GM23338 (cell line): ENCODE measurements at regions not wholly inside any gene's neighbourhood (a gene's known extent, or its start where the extent isn't known, plus 50 kb on each side); places are given as distances from the start of the nearest gene placed in this dataset.

Experiments
- ATAC-seq: fragments of 200-7000 bp; cut with Tn5 transposase; 3 replicates; pipeline ENCODE4 v1.9.1; 2020
- DNase-seq: peaks from one replicate; pipeline ENCODE4 v3.0.0-alpha.2; 2015; ENCODE audit warnings: low spot score
- H2AFZ ChIP-seq: fragments of 200-600 bp; sonication (generic); 2 replicates; pipeline ENCODE4 v1.8.0; 2016; ENCODE audit warnings: antibody characterized with exemption, mild to moderate bottlenecking, moderate library complexity
- H3F3A ChIP-seq: fragments of 200-600 bp; sonication (generic); replicated peaks from 2 replicates; pipeline ENCODE4 v1.8.0; 2017; ENCODE audit warnings: antibody characterized with exemption, mixed run types, low read depth
- H3K27ac ChIP-seq: fragments of 200-600 bp; sonication (generic); 2 replicates; pipeline ENCODE4 v1.6.1; 2016; ENCODE audit warnings: low read depth
- H3K27me3 ChIP-seq: fragments of 200-600 bp; sonication (generic); 2 replicates; pipeline ENCODE4 v1.8.0; 2016; ENCODE audit warnings: mild to moderate bottlenecking, mixed run types, moderate library complexity; ENCODE audit not compliant: insufficient read depth
- H3K36me3 ChIP-seq: fragments of 200-600 bp; sonication (generic); 2 replicates; pipeline ENCODE4 v1.8.0; 2016; ENCODE audit warnings: mild to moderate bottlenecking; ENCODE audit not compliant: insufficient read depth
- H3K4me1 ChIP-seq: fragments of 200-600 bp; sonication (generic); 2 replicates; pipeline ENCODE4 v1.8.0; 2016; ENCODE audit warnings: mild to moderate bottlenecking, moderate library complexity; ENCODE audit not compliant: insufficient read depth
- H3K4me2 ChIP-seq: fragments of 200-600 bp; sonication (generic); 2 replicates; pipeline ENCODE4 v1.7.1; 2017; ENCODE audit warnings: mixed run types
- H3K4me3 ChIP-seq: fragments of 200-600 bp; sonication (generic); 2 replicates; pipeline ENCODE4 v1.6.1; 2016; ENCODE audit warnings: mixed run types
- H3K79me2 ChIP-seq: fragments of 200-600 bp; sonication (generic); replicated peaks from 2 replicates; pipeline ENCODE4 v1.8.0; 2017; ENCODE audit warnings: mild to moderate bottlenecking; ENCODE audit not compliant: insufficient read depth
- H3K9me2 ChIP-seq: fragments of 200-600 bp; sonication (generic); 2 replicates; pipeline ENCODE4 v1.8.0; 2017; ENCODE audit not compliant: insufficient read depth
- H4K20me1 ChIP-seq: fragments of 200-600 bp; sonication (generic); replicated peaks from 2 replicates; pipeline ENCODE4 v1.8.0; 2017; ENCODE audit warnings: mild to moderate bottlenecking; ENCODE audit not compliant: insufficient read depth
- H3K27ac Mint-ChIP-seq: 2 replicates; pipeline ENCODE4 v1.8.0; 2020; ENCODE audit warnings: inconsistent platforms, mild to moderate bottlenecking, moderate library complexity, mixed read lengths
- H3K27me3 Mint-ChIP-seq: 3 replicates; pipeline ENCODE4 v1.8.0; 2022; ENCODE audit warnings: low read depth, mild to moderate bottlenecking, moderate library complexity, mixed read lengths, inconsistent platforms; ENCODE audit not compliant: insufficient read depth, poor library complexity
- H3K36me3 Mint-ChIP-seq: 3 replicates; pipeline ENCODE4 v1.8.0; 2021; ENCODE audit warnings: low read depth, mild to moderate bottlenecking, inconsistent platforms, moderate library complexity, mixed read lengths
- H3K4me1 Mint-ChIP-seq: 3 replicates; pipeline ENCODE4 v1.8.0; 2020; ENCODE audit warnings: mild to moderate bottlenecking, inconsistent platforms, mixed read lengths
- H3K4me3 Mint-ChIP-seq: 3 replicates; pipeline ENCODE4 v1.8.0; 2021; ENCODE audit warnings: moderate library complexity, mild to moderate bottlenecking, inconsistent platforms, mixed read lengths
- H3K9me3 Mint-ChIP-seq: 3 replicates; pipeline ENCODE4 v1.8.0; 2020; ENCODE audit warnings: moderate library complexity, mild to moderate bottlenecking, inconsistent platforms, mixed read lengths
- CREB1 ChIP-seq: fragments of 250-450 bp; sonication (Bioruptor Pico); IDR thresholded peaks from 2 replicates; pipeline ENCODE4 v1.5.0; 2020; ENCODE audit warnings: low read depth, mild to moderate bottlenecking, moderate library complexity
- EZH2 ChIP-seq: fragments of 200-600 bp; sonication (generic); IDR thresholded peaks from one replicate; pipeline ENCODE4 v1.8.0; 2017; ENCODE audit warnings: antibody characterized with exemption, mild to moderate bottlenecking, low read depth; ENCODE audit not compliant: unreplicated experiment
- EZH2phosphoT487 ChIP-seq: fragments of 200-600 bp; sonication (generic); IDR thresholded peaks from one replicate; pipeline ENCODE4 v1.8.1; 2018; ENCODE audit warnings: antibody characterized with exemption; ENCODE audit not compliant: unreplicated experiment
- JUNB ChIP-seq: IDR thresholded peaks from one replicate; pipeline ENCODE4 v1.6.1; 2016; ENCODE audit warnings: antibody characterized with exemption; ENCODE audit not compliant: unreplicated experiment
- NANOG ChIP-seq: IDR thresholded peaks from 2 replicates; pipeline ENCODE4 v1.6.1; 2016; ENCODE audit warnings: antibody characterized with exemption, borderline replicate concordance
- POLR2AphosphoS5 ChIP-seq: IDR thresholded peaks from 2 replicates; pipeline ENCODE4 v1.6.1; 2016; ENCODE audit warnings: antibody characterized with exemption, low read depth
- STAT1 ChIP-seq: IDR thresholded peaks from one replicate; pipeline ENCODE4 v1.6.1; 2016; ENCODE audit warnings: antibody characterized with exemption; ENCODE audit not compliant: unreplicated experiment
- TF ChIP-seq, protein P1 (sequence below): IDR thresholded peaks from one replicate; pipeline ENCODE4 v1.6.1; 2018; ENCODE audit warnings: antibody characterized with exemption; ENCODE audit not compliant: unreplicated experiment
- TF ChIP-seq, protein P2 (sequence below): IDR thresholded peaks from 2 replicates; pipeline ENCODE4 v1.6.1; 2016; ENCODE audit warnings: antibody characterized with exemption

DNA sequence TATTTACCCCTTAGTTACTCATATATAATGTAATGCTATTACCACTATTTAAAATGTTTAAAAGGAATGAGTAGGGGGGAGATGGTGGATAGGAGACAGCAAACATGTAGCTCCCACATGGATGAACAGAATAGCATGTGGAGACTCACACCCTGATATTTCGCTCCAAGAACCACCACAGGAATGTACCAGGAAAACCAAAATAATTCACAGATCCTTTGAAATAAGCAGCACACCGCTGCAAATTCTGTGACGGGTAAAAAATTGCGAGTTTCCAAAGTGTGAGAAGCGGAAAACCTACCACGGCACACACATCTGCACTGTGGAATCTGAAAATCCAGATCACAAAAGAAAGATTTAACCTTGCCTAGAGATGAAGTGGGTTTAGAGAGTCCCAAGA is 428.2 kb downstream of the TLL1 start:
- Histone ChIP-seq H2AFZ (no peak overlapping the region), H3F3A (no peaks in the 10 kb centered on the region), H3K27ac (no peak overlapping the region), H3K36me3 (no peaks in the 10 kb centered on the region), H3K4me3 (no peak overlapping the region), H3K4me1 (no peaks in the 10 kb centered on the region), H3K4me2 (no peak overlapping the region), H3K9me2 (0 out of 2 replicates have a peak, but pooled peaks cover 9% of the 10 kb centered on the region), H3K79me2 (no peaks in the 10 kb centered on the region), H3K27me3 (no peaks in the 10 kb centered on the region), H4K20me1 (no peaks in the 10 kb centered on the region)
- DNase-seq (no peak), ATAC-seq (no peak)
- TF ChIP-seq POLR2AphosphoS5 (no peak), EZH2 (no peak), STAT1 (no peak), JUNB (no peak), NANOG (no peak), EZH2phosphoT487 (no peak)
- TF ChIP-seq, protein P1, sequence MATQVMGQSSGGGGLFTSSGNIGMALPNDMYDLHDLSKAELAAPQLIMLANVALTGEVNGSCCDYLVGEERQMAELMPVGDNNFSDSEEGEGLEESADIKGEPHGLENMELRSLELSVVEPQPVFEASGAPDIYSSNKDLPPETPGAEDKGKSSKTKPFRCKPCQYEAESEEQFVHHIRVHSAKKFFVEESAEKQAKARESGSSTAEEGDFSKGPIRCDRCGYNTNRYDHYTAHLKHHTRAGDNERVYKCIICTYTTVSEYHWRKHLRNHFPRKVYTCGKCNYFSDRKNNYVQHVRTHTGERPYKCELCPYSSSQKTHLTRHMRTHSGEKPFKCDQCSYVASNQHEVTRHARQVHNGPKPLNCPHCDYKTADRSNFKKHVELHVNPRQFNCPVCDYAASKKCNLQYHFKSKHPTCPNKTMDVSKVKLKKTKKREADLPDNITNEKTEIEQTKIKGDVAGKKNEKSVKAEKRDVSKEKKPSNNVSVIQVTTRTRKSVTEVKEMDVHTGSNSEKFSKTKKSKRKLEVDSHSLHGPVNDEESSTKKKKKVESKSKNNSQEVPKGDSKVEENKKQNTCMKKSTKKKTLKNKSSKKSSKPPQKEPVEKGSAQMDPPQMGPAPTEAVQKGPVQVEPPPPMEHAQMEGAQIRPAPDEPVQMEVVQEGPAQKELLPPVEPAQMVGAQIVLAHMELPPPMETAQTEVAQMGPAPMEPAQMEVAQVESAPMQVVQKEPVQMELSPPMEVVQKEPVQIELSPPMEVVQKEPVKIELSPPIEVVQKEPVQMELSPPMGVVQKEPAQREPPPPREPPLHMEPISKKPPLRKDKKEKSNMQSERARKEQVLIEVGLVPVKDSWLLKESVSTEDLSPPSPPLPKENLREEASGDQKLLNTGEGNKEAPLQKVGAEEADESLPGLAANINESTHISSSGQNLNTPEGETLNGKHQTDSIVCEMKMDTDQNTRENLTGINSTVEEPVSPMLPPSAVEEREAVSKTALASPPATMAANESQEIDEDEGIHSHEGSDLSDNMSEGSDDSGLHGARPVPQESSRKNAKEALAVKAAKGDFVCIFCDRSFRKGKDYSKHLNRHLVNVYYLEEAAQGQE = no peak
- TF ChIP-seq, protein P2, sequence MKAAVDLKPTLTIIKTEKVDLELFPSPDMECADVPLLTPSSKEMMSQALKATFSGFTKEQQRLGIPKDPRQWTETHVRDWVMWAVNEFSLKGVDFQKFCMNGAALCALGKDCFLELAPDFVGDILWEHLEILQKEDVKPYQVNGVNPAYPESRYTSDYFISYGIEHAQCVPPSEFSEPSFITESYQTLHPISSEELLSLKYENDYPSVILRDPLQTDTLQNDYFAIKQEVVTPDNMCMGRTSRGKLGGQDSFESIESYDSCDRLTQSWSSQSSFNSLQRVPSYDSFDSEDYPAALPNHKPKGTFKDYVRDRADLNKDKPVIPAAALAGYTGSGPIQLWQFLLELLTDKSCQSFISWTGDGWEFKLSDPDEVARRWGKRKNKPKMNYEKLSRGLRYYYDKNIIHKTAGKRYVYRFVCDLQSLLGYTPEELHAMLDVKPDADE = no peak
- H3K27ac Mint-ChIP-seq = no peak overlapping the region
- H3K36me3 Mint-ChIP-seq = no peaks in the 10 kb centered on the region; the same call in 2 of the 3 replicates
- no peaks in the 10 kb centered on the region for H3K27me3 Mint-ChIP-seq
- H3K4me1 Mint-ChIP-seq = no peaks in the 10 kb centered on the region
- H3K4me3 Mint-ChIP-seq = no peak overlapping the region
- peaks cover 3% of the 10 kb centered on the region; the same call in 1 of the 3 replicates for H3K9me3 Mint-ChIP-seq

DNA sequence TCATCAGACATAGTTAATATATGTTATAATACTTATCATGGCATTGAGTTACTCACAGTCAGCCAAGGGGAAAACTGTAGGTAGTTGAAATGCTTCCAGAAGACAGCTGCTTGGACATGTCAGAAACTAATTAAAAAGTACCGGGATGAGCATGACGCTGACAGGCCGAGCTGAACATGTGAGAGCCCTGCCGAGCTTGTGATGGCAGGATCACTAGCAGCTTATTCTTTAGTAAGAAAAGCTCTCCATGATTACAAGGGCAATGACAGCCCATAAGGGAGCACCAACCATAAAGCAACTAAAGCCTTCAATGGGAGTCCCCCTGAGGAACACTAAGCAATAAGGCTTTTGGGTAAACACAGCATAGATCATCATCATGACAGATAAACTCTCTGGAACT is 435.6 kb downstream of the TLL1 start:
- no peaks in the 10 kb centered on the region for H3K4me1 ChIP-seq
- no peaks in the 10 kb centered on the region for H3K27me3 ChIP-seq
- H3K4me1 Mint-ChIP-seq = 0 out of 3 replicates have a peak, but pooled peaks cover 2% of the 10 kb centered on the region
- H3K79me2 ChIP-seq = no peaks in the 10 kb centered on the region
- H3K36me3 ChIP-seq = no peaks in the 10 kb centered on the region
- no peak overlapping the region for H3K4me2 ChIP-seq
- no peak overlapping the region for H3K27ac Mint-ChIP-seq
- H3K36me3 Mint-ChIP-seq = no peaks in the 10 kb centered on the region
- H3F3A ChIP-seq = no peaks in the 10 kb centered on the region
- no peaks in the 10 kb centered on the region for H4K20me1 ChIP-seq
- DNase-seq (no peak), ATAC-seq (no peak)
- H3K4me3 Mint-ChIP-seq = no peak overlapping the region
- no peak overlapping the region for H2AFZ ChIP-seq
- no peak overlapping the region for H3K27ac ChIP-seq
- H3K4me3 ChIP-seq = no peak overlapping the region
- no peaks in the 10 kb centered on the region for H3K27me3 Mint-ChIP-seq
- no peaks in the 10 kb centered on the region for H3K9me2 ChIP-seq
- H3K9me3 Mint-ChIP-seq = peaks cover 3% of the 10 kb centered on the region; the same call in 1 of the 3 replicates
- TF ChIP-seq POLR2AphosphoS5 (no peak), EZH2phosphoT487 (no peak), CREB1 (no peak), STAT1 (no peak)
- TF ChIP-seq, protein P1 = no peak
